NB4 (cell line): ENCODE measurements at regions not wholly inside any gene's neighbourhood (a gene's known extent, or its start where the extent isn't known, plus 50 kb on each side); places are given as distances from the start of the nearest gene placed in this dataset.

Experiments used
- MYC ChIP-seq: IDR thresholded peaks from 2 replicates; pipeline ENCODE4 v1.6.1; 2011; ENCODE audit warnings: low read depth, low read length
- POLR2A ChIP-seq: IDR thresholded peaks from 2 replicates; pipeline ENCODE4 v1.6.1; 2011; ENCODE audit warnings: mild to moderate bottlenecking; ENCODE audit not compliant: insufficient read length; ENCODE audit errors: extremely low read depth
- TF ChIP-seq, protein P1 (sequence below): IDR thresholded peaks from one replicate; pipeline ENCODE4 v1.5.1; 2012; ENCODE audit warnings: low read depth, low read length
- TF ChIP-seq, protein P2 (sequence below): IDR thresholded peaks from 2 replicates; pipeline ENCODE4 v1.6.1; 2011; ENCODE audit warnings: low read depth, low read length

- TF ChIP-seq, protein P1, sequence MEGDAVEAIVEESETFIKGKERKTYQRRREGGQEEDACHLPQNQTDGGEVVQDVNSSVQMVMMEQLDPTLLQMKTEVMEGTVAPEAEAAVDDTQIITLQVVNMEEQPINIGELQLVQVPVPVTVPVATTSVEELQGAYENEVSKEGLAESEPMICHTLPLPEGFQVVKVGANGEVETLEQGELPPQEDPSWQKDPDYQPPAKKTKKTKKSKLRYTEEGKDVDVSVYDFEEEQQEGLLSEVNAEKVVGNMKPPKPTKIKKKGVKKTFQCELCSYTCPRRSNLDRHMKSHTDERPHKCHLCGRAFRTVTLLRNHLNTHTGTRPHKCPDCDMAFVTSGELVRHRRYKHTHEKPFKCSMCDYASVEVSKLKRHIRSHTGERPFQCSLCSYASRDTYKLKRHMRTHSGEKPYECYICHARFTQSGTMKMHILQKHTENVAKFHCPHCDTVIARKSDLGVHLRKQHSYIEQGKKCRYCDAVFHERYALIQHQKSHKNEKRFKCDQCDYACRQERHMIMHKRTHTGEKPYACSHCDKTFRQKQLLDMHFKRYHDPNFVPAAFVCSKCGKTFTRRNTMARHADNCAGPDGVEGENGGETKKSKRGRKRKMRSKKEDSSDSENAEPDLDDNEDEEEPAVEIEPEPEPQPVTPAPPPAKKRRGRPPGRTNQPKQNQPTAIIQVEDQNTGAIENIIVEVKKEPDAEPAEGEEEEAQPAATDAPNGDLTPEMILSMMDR, result no peak
- TF ChIP-seq POLR2A, result no peak
- TF ChIP-seq, protein P2, sequence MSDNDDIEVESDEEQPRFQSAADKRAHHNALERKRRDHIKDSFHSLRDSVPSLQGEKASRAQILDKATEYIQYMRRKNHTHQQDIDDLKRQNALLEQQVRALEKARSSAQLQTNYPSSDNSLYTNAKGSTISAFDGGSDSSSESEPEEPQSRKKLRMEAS, result no peak
- TF ChIP-seq MYC, result no peak
These were observed 357.2 kb downstream of the REEP3 start for GRCh38 chr10:63878428-63878827.
